ENCODE measurements at regions not wholly inside any gene's neighbourhood (a gene's known extent, or its start where the extent isn't known, plus 50 kb on each side); places are given as distances from the start of the nearest gene placed in this dataset.

DNA sequence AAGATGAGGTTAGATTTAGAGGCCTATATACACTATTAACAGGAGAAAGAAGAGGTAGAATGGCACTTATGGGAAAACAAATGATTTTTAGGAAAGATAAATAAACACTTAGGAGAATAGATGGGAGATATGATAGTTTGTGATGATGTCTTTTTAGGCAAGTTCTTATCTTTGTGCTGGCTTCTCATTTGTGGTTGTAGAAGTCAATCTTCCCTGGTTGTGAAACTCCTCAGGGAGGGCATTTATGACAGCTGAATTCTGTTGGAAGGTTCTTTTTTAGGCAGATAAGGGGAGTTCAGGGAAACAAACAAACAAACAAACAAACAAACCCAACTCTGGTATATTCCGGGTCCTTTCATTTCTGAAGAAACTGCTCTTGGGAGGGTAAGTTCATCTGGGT lies 311.8 kb downstream of the AEBP2 start:
- no peaks in the 10 kb centered on the region for H3K4me1 ChIP-seq (ENCODE audit: insufficient read depth, low read length, poor library complexity, severe bottlenecking)
- no peak overlapping the region for H3K4me2 ChIP-seq (ENCODE audit: low read depth, low read length, poor library complexity, severe bottlenecking)
- TF ChIP-seq, protein P1, sequence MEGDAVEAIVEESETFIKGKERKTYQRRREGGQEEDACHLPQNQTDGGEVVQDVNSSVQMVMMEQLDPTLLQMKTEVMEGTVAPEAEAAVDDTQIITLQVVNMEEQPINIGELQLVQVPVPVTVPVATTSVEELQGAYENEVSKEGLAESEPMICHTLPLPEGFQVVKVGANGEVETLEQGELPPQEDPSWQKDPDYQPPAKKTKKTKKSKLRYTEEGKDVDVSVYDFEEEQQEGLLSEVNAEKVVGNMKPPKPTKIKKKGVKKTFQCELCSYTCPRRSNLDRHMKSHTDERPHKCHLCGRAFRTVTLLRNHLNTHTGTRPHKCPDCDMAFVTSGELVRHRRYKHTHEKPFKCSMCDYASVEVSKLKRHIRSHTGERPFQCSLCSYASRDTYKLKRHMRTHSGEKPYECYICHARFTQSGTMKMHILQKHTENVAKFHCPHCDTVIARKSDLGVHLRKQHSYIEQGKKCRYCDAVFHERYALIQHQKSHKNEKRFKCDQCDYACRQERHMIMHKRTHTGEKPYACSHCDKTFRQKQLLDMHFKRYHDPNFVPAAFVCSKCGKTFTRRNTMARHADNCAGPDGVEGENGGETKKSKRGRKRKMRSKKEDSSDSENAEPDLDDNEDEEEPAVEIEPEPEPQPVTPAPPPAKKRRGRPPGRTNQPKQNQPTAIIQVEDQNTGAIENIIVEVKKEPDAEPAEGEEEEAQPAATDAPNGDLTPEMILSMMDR (conservative IDR thresholded peaks at IDR 0.05; ENCODE audit: low read length), result no peak
- TF ChIP-seq EZH2phosphoT487 (IDR thresholded peaks at IDR 0.05; ENCODE audit: borderline replicate concordance), result no peak
- H3K79me2 ChIP-seq (ENCODE audit: insufficient read depth, low read length), result no peaks in the 10 kb centered on the region
- no peaks in the 10 kb centered on the region for H4K20me1 ChIP-seq (ENCODE audit: insufficient read depth, low read length, poor library complexity, severe bottlenecking)
- no peak overlapping the region for H2AFZ ChIP-seq (ENCODE audit: low read length)
- no peaks in the 10 kb centered on the region for H3K9me2 ChIP-seq (replicated peaks; ENCODE audit: low read depth, low read length)
- H3K27me3 ChIP-seq (ENCODE audit: insufficient read depth, low read length, poor library complexity, severe bottlenecking), result no peaks in the 10 kb centered on the region
- H3F3A ChIP-seq (ENCODE audit: low read depth), result no peaks in the 10 kb centered on the region
- no peaks in the 10 kb centered on the region for H3K36me3 ChIP-seq (ENCODE audit: insufficient read depth, low read length)
- H3K9me3 ChIP-seq (ENCODE audit: insufficient read depth, low read depth, low read length), result peaks cover 7% of the 10 kb centered on the region; the same call in 1 of the 2 replicates
- no peak overlapping the region for H3K4me3 ChIP-seq (ENCODE audit: low read length, poor library complexity, severe bottlenecking)
- H3K9ac ChIP-seq (ENCODE audit: low read depth, low read length, poor library complexity, severe bottlenecking), result no peak overlapping the region

DNA sequence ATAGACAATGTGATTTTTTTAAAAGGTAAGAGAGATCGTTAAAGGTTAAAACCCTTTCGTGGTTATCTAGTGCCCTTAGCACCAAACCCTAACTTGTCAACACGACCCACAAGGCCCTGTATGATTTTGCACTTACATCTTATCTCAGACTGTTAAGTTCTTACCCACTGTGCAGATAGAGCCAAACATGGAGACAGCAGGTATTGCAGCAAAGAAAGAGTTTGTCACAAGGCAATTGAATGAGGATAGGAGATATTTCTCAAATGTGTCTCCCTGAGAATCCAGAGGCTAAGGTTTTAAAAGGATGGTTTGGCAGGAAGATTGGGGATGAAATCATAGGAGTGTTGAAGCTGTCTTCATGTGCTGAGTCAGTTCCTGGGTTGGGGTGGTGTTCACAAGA lies 313.4 kb downstream of the AEBP2 start:
- Histone ChIP-seq H3K27me3 (ENCODE audit: insufficient read depth, low read length, poor library complexity, severe bottlenecking) (no peaks in the 10 kb centered on the region), H3K9me2 (replicated peaks; ENCODE audit: low read depth, low read length) (no peaks in the 10 kb centered on the region), H3K36me3 (ENCODE audit: insufficient read depth, low read length) (no peaks in the 10 kb centered on the region), H4K20me1 (ENCODE audit: insufficient read depth, low read length, poor library complexity, severe bottlenecking) (no peaks in the 10 kb centered on the region), H2AFZ (ENCODE audit: low read length) (no peak overlapping the region), H3K4me1 (ENCODE audit: insufficient read depth, low read length, poor library complexity, severe bottlenecking) (no peaks in the 10 kb centered on the region), H3K79me2 (ENCODE audit: insufficient read depth, low read length) (no peaks in the 10 kb centered on the region), H3F3A (ENCODE audit: low read depth) (no peaks in the 10 kb centered on the region), H3K4me2 (ENCODE audit: low read depth, low read length, poor library complexity, severe bottlenecking) (no peak overlapping the region), H3K4me3 (ENCODE audit: low read length, poor library complexity, severe bottlenecking) (no peak overlapping the region), H3K9ac (ENCODE audit: low read depth, low read length, poor library complexity, severe bottlenecking) (no peak overlapping the region), H3K9me3 (ENCODE audit: insufficient read depth, low read depth, low read length) (peaks cover 7% of the 10 kb centered on the region; the same call in 1 of the 2 replicates)
- TF ChIP-seq, protein P1 (conservative IDR thresholded peaks at IDR 0.05; ENCODE audit: low read length), result no peak
- TF ChIP-seq EZH2phosphoT487 (IDR thresholded peaks at IDR 0.05; ENCODE audit: borderline replicate concordance), result no peak

DNA sequence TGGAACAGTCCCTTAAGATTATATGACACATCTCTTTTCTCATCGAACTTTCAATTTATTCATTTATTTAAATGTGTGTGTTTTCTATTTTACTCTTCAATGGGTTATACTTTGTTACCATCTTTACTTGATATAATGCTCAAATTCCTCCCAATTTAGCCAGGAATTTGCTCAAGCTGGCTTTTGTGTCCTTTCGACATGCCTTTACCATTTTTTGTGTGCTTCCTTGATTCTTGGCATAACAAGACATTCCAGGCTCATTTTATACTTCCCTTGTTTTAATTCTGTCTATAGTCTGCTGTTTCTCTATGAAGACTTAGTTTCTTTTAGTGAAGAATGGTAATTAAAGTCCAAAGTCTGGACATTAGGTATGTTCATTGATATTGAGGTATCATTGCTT lies 315.8 kb downstream of the AEBP2 start:
- Histone ChIP-seq H3K4me3 (ENCODE audit: low read length, poor library complexity, severe bottlenecking) (no peak overlapping the region), H3K9me2 (replicated peaks; ENCODE audit: low read depth, low read length) (no peaks in the 10 kb centered on the region), H3F3A (ENCODE audit: low read depth) (no peaks in the 10 kb centered on the region), H3K4me1 (ENCODE audit: insufficient read depth, low read length, poor library complexity, severe bottlenecking) (no peaks in the 10 kb centered on the region), H4K20me1 (ENCODE audit: insufficient read depth, low read length, poor library complexity, severe bottlenecking) (no peaks in the 10 kb centered on the region), H3K27me3 (ENCODE audit: insufficient read depth, low read length, poor library complexity, severe bottlenecking) (no peaks in the 10 kb centered on the region), H3K4me2 (ENCODE audit: low read depth, low read length, poor library complexity, severe bottlenecking) (no peak overlapping the region), H2AFZ (ENCODE audit: low read length) (no peak overlapping the region), H3K9me3 (ENCODE audit: insufficient read depth, low read depth, low read length) (peaks cover 7% of the 10 kb centered on the region; the same call in 1 of the 2 replicates), H3K36me3 (ENCODE audit: insufficient read depth, low read length) (no peaks in the 10 kb centered on the region), H3K79me2 (ENCODE audit: insufficient read depth, low read length) (no peaks in the 10 kb centered on the region), H3K9ac (ENCODE audit: low read depth, low read length, poor library complexity, severe bottlenecking) (no peak overlapping the region)
- no peak for TF ChIP-seq EZH2phosphoT487 (IDR thresholded peaks at IDR 0.05; ENCODE audit: borderline replicate concordance)
- TF ChIP-seq, protein P1 (conservative IDR thresholded peaks at IDR 0.05; ENCODE audit: low read length), result no peak
